Prostate gland (tissue), 2 donors: ENCODE measurements at regions not wholly inside any gene's neighbourhood (a gene's known extent, or its start where the extent isn't known, plus 50 kb on each side); places are given as distances from the start of the nearest gene placed in this dataset.

Experiments used
- CTCF ChIP-seq, 4 experiments: fragments of 200-600 bp in 2 of 4; fragments of 450-650 bp in 2 of 4; sonication (generic) in 2 of 4; IDR thresholded peaks; 1 replicate in 3 of 4; 2 replicates in 1 of 4; pipeline ENCODE4 v1.5.1; 2016 to 2019; ENCODE audit warnings: antibody characterized with exemption in 4 of 4, mild to moderate bottlenecking in 2 of 4, moderate library complexity in 2 of 4
- POLR2AphosphoS5 ChIP-seq: sonication (generic); formaldehyde crosslinking; IDR thresholded peaks from one replicate; pipeline ENCODE4 v1.6.1; 2017; ENCODE audit warnings: antibody characterized with exemption

DNA sequence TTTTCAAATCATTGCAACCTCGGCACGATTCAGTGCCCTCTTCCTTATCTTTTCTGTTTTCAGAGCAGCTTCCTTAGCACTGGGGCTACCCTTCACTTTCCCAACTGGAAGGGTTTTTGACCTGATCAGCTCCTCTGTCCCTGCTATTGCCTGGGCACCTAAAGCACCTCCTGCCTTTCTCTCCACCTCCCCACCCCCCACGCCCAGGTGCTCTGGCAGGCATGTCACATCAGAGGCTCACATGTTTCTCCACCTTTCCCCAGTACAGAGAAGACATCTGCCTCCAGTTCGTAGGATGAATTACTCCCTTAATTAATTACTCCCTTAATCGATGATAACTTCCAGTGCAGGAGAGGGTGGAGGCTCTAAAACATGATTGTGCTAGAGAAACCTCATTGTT, 88.7 kb upstream of the LCLAT1 start:
- TF ChIP-seq CTCF (IDR thresholded peaks at IDR 0.05) (no peak), POLR2AphosphoS5 (no peak)
